HCT116 (cell line): ENCODE measurements at regions not wholly inside any gene's neighbourhood (a gene's known extent, or its start where the extent isn't known, plus 50 kb on each side); places are given as distances from the start of the nearest gene placed in this dataset.

Source experiments
- CTCF ChIP-seq, 3 experiments: fragments of 200-600 bp in 1 of 3; sonication (generic) in 1 of 3; IDR thresholded peaks in 2 of 3; conservative IDR thresholded peaks in 1 of 3; 2 replicates each; pipeline ENCODE4 v1.5.1; 2012 to 2017; ENCODE audit warnings: low read depth in 2 of 3, low read length in 2 of 3, antibody characterized with exemption in 1 of 3, borderline replicate concordance in 1 of 3, control low read depth in 1 of 3, mild to moderate bottlenecking in 1 of 3, mixed read lengths in 1 of 3, mixed run types in 1 of 3, moderate library complexity in 1 of 3; ENCODE audit not compliant: insufficient read depth in 1 of 3
- POLR2A ChIP-seq: IDR thresholded peaks from 2 replicates; pipeline ENCODE4 v1.7.0; 2011; ENCODE audit warnings: borderline replicate concordance; ENCODE audit not compliant: insufficient read depth, insufficient read length; ENCODE audit errors: extremely low read depth
- REST ChIP-seq: IDR thresholded peaks from 2 replicates; pipeline ENCODE4 v1.6.1; 2012; ENCODE audit warnings: low read depth
- SP1 ChIP-seq: IDR thresholded peaks from 2 replicates; pipeline ENCODE4 v1.6.1; 2012; ENCODE audit warnings: low read depth

GRCh38 chr2:82501217-82501616 lies 1957.9 kb downstream of the SUCLG1 start:
- TF ChIP-seq POLR2A (no peak), REST (no peak), CTCF (IDR thresholded peaks at IDR 0.05 in 2 of 3, conservative IDR thresholded peaks at IDR 0.05 in 1 of 3; ENCODE audit: borderline replicate concordance in 1 of 3, insufficient read depth in 1 of 3, low read depth in 2 of 3, low read length in 2 of 3) (no peak), SP1 (no peak)
